ACHN (cell line): ENCODE measurements at regions not wholly inside any gene's neighbourhood (a gene's known extent, or its start where the extent isn't known, plus 50 kb on each side); places are given as distances from the start of the nearest gene placed in this dataset.

Experiments used
- DNase-seq: peaks from one replicate; pipeline ENCODE4 v3.0.0-alpha.2; 2015
- in situ Hi-C: cut with HindIII; loops from 2 replicates; pipeline ENCODE4 v1.10.0; 2017; ENCODE audit warnings: low sequenced_read_pairs, low pct_ligation_motif_present, low pct_unique_long_range_greater_than_20kb

GRCh38 chr6:26295691-26296555 lies 69.1 kb upstream of the BTN3A2 start:
- in situ Hi-C loops, result no loop called here
- DNase-seq, result peak; percentile 91

- in situ Hi-C loops, result no loop called here
- no peak for DNase-seq
These were observed 68.5 kb upstream of the BTN3A2 start for GRCh38 chr6:26296556-26296856.

- peak; percentile 55 for DNase-seq
- in situ Hi-C loops, result no loop called here
These were observed 67.9 kb upstream of the BTN3A2 start for GRCh38 chr6:26296857-26297648.

- DNase-seq, result no peak
- in situ Hi-C loops, result no loop called here
These were observed 65.5 kb upstream of the BTN3A2 start for GRCh38 chr6:26299286-26300042.

GRCh38 chr6:26300043-26300331 lies 65.0 kb upstream of the BTN3A2 start:
- in situ Hi-C loops, result no loop called here
- DNase-seq, result no peak

- no peak for DNase-seq
- in situ Hi-C loops, result no loop called here
These were observed 64.6 kb upstream of the BTN3A2 start for GRCh38 chr6:26300359-26300758.

GRCh38 chr6:26300828-26301227 lies 64.2 kb upstream of the BTN3A2 start:
- in situ Hi-C loops, result no loop called here
- no peak for DNase-seq

GRCh38 chr6:26301638-26302037 lies 63.4 kb upstream of the BTN3A2 start:
- no peak for DNase-seq
- in situ Hi-C loops, result no loop called here

GRCh38 chr6:26302941-26303559 lies 61.9 kb upstream of the BTN3A2 start:
- DNase-seq, result no peak
- in situ Hi-C loops, result no loop called here

GRCh38 chr6:26304213-26304796 lies 60.7 kb upstream of the BTN3A2 start:
- in situ Hi-C loops, result no loop called here
- DNase-seq, result no peak

- DNase-seq, result no peak
- in situ Hi-C loops, result no loop called here
These were observed 60.0 kb upstream of the BTN3A2 start for GRCh38 chr6:26304797-26305640.

GRCh38 chr6:26305641-26305969 lies 59.4 kb upstream of the BTN3A2 start:
- in situ Hi-C loops, result no loop called here
- DNase-seq, result no peak

GRCh38 chr6:26306232-26306631 lies 58.8 kb upstream of the BTN3A2 start:
- DNase-seq, result no peak
- in situ Hi-C loops, result no loop called here

- in situ Hi-C loops, result no loop called here
- no peak for DNase-seq
These were observed 57.1 kb upstream of the BTN3A2 start for GRCh38 chr6:26307850-26308249.

- in situ Hi-C loops, result no loop called here
- DNase-seq, result peak; percentile 97
These were observed 55.3 kb upstream of the BTN3A2 start for GRCh38 chr6:26309731-26310142.

GRCh38 chr6:26311012-26311384 lies 54.0 kb upstream of the BTN3A2 start:
- in situ Hi-C loops, result no loop called here
- peak; percentile 39 for DNase-seq

GRCh38 chr6:26311385-26312095 lies 53.5 kb upstream of the BTN3A2 start:
- DNase-seq, result peak; percentile 72
- in situ Hi-C loops, result no loop called here

- DNase-seq, result peak; percentile 32
- in situ Hi-C loops, result no loop called here
These were observed 52.9 kb upstream of the BTN3A2 start for GRCh38 chr6:26312096-26312463.
